Stomach (tissue), 4 donors: ENCODE measurements at regions not wholly inside any gene's neighbourhood (a gene's known extent, or its start where the extent isn't known, plus 50 kb on each side); places are given as distances from the start of the nearest gene placed in this dataset.

Experiments
- EP300 ChIP-seq: sonication (generic); formaldehyde crosslinking; IDR thresholded peaks from one replicate; pipeline ENCODE4 v1.6.1; 2017; ENCODE audit warnings: antibody characterized with exemption
- POLR2A ChIP-seq, 4 donors: fragments of 450-650 bp; IDR thresholded peaks; one replicate each; pipeline ENCODE4 v1.6.1; 2016; ENCODE audit warnings: antibody characterized with exemption in 4 of 4, control low read depth in 2 of 4, mild to moderate bottlenecking in 1 of 4, moderate library complexity in 1 of 4
- TF ChIP-seq, protein P1 (sequence below), 7 experiments: fragments of 450-650 bp in 4 of 7; fragments of 200-600 bp in 3 of 7; sonication (generic) in 3 of 7; IDR thresholded peaks; one replicate each; pipeline ENCODE4 v1.5.1; 2016 to 2019; ENCODE audit warnings: antibody characterized with exemption in 7 of 7, control low read depth in 2 of 7, mild to moderate bottlenecking in 1 of 7

DNA sequence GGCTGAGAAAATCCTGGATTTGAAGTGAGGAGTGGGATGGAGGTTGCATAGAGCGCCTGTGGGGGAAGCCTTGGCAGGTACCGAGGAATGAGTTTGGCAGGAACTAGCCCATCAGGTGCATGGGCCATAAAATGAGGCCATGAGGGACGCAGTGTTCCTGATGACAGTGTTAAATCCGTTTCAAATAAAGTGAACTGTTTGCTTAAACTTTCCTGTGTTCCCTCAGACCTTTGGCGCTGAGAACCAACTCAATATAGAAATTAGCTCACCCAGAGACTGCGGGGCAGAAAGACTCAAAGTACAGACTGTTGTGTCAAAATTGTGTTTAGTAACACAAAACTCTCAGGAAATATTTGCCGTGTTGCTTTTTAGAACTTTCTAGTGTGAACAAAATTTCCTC lies 250.0 kb upstream of the NR3C2 start:
- TF ChIP-seq POLR2A (IDR thresholded peaks at IDR 0.05) (no peak), EP300 (no peak)
- TF ChIP-seq, protein P1, sequence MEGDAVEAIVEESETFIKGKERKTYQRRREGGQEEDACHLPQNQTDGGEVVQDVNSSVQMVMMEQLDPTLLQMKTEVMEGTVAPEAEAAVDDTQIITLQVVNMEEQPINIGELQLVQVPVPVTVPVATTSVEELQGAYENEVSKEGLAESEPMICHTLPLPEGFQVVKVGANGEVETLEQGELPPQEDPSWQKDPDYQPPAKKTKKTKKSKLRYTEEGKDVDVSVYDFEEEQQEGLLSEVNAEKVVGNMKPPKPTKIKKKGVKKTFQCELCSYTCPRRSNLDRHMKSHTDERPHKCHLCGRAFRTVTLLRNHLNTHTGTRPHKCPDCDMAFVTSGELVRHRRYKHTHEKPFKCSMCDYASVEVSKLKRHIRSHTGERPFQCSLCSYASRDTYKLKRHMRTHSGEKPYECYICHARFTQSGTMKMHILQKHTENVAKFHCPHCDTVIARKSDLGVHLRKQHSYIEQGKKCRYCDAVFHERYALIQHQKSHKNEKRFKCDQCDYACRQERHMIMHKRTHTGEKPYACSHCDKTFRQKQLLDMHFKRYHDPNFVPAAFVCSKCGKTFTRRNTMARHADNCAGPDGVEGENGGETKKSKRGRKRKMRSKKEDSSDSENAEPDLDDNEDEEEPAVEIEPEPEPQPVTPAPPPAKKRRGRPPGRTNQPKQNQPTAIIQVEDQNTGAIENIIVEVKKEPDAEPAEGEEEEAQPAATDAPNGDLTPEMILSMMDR (IDR thresholded peaks at IDR 0.05), result no peak
